WTC11 (cell line): ENCODE measurements at regions not wholly inside any gene's neighbourhood (a gene's known extent, or its start where the extent isn't known, plus 50 kb on each side); places are given as distances from the start of the nearest gene placed in this dataset.

Experiments
- NR3C1 ChIP-seq: sonication (generic); formaldehyde crosslinking; conservative IDR thresholded peaks from 2 replicates; pipeline ENCODE4 v1.8.1; 2023; ENCODE audit warnings: low read depth, mild to moderate bottlenecking, missing genetic modification reagents
- OVOL2 ChIP-seq: fragments of 250-450 bp; sonication (Bioruptor Pico); IDR thresholded peaks from 2 replicates; pipeline ENCODE4 v1.9.0; 2021; ENCODE audit warnings: mild to moderate bottlenecking, borderline replicate concordance
- RELA ChIP-seq: sonication (generic); formaldehyde crosslinking; IDR thresholded peaks from 2 replicates; pipeline ENCODE4 v1.8.1; 2022; ENCODE audit warnings: missing genetic modification reagents, mild to moderate bottlenecking, borderline replicate concordance
- SP1 ChIP-seq: sonication (generic); formaldehyde crosslinking; conservative IDR thresholded peaks from 2 replicates; pipeline ENCODE4 v1.8.1; 2022; ENCODE audit warnings: missing genetic modification reagents
- TF ChIP-seq, protein P1 (sequence below): sonication (generic); formaldehyde crosslinking; IDR thresholded peaks from 2 replicates; pipeline ENCODE4 v1.8.0; 2023; ENCODE audit warnings: missing genetic modification reagents
- TF ChIP-seq, protein P2 (sequence below): sonication (generic); formaldehyde crosslinking; IDR thresholded peaks from 2 replicates; pipeline ENCODE4 v1.8.0; 2022; ENCODE audit warnings: mild to moderate bottlenecking, missing genetic modification reagents
- TF ChIP-seq, protein P3 (sequence below): fragments of 200-600 bp; IDR thresholded peaks from 2 replicates; pipeline ENCODE4 v1.8.0; 2022; ENCODE audit warnings: antibody characterized with exemption

DNA sequence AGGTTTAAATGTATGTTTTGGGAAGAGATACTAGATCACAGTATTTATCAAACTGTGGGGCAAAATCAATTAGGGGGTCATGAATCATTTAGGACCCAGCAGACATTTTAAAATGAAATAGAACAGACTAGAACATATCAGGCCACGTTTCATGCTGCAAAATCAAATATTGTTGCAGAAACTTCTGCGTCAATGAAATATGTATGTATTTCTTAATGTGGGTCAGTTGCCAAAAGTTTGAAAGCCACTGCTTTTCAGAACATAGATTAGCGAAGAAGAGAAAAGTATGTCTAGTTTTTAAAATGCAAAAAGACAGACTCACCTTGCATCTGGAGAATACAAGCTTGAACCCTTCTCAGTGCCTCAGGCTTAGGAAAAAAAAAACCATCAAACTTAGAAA is 102.7 kb upstream of the BMPER start:
- TF ChIP-seq RELA (CRISPR knock-in tag) (no peak), NR3C1 (no peak), SP1 (CRISPR knock-in tag) (no peak), OVOL2 (CRISPR knock-in tag) (no peak)
- TF ChIP-seq, protein P1, sequence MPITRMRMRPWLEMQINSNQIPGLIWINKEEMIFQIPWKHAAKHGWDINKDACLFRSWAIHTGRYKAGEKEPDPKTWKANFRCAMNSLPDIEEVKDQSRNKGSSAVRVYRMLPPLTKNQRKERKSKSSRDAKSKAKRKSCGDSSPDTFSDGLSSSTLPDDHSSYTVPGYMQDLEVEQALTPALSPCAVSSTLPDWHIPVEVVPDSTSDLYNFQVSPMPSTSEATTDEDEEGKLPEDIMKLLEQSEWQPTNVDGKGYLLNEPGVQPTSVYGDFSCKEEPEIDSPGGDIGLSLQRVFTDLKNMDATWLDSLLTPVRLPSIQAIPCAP = no peak
- TF ChIP-seq, protein P2, sequence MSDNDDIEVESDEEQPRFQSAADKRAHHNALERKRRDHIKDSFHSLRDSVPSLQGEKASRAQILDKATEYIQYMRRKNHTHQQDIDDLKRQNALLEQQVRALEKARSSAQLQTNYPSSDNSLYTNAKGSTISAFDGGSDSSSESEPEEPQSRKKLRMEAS (CRISPR knock-in tag) = no peak
- TF ChIP-seq, protein P3, sequence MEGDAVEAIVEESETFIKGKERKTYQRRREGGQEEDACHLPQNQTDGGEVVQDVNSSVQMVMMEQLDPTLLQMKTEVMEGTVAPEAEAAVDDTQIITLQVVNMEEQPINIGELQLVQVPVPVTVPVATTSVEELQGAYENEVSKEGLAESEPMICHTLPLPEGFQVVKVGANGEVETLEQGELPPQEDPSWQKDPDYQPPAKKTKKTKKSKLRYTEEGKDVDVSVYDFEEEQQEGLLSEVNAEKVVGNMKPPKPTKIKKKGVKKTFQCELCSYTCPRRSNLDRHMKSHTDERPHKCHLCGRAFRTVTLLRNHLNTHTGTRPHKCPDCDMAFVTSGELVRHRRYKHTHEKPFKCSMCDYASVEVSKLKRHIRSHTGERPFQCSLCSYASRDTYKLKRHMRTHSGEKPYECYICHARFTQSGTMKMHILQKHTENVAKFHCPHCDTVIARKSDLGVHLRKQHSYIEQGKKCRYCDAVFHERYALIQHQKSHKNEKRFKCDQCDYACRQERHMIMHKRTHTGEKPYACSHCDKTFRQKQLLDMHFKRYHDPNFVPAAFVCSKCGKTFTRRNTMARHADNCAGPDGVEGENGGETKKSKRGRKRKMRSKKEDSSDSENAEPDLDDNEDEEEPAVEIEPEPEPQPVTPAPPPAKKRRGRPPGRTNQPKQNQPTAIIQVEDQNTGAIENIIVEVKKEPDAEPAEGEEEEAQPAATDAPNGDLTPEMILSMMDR = no peak
